ENCODE measurements at regions not wholly inside any gene's neighbourhood (a gene's known extent, or its start where the extent isn't known, plus 50 kb on each side); places are given as distances from the start of the nearest gene placed in this dataset.

- WGBS, 2 donors, result 66 to 68% methylated on average over 1 of the region's 1 CpG
- no peaks in the 10 kb centered on the region for H3K9me3 ChIP-seq
- no peaks in the 10 kb centered on the region for H3K4me1 ChIP-seq
- DNase-seq, result no peak
- no peaks in the 10 kb centered on the region for H3K36me3 ChIP-seq
- no peak for TF ChIP-seq CTCF (IDR thresholded peaks at IDR 0.05)
- TF ChIP-seq POLR2A (IDR thresholded peaks at IDR 0.05), result no peak
- H3K27ac ChIP-seq, result no peak overlapping the region
- H3K27me3 ChIP-seq, result no peaks in the 10 kb centered on the region
- H3K4me3 ChIP-seq, result no peak overlapping the region
- intact Hi-C loops (cut with DNase I), result no loop called here
Observed at GRCh38 chr1:218848009-218848408, 325.7 kb upstream of the LYPLAL1 start.

DNA sequence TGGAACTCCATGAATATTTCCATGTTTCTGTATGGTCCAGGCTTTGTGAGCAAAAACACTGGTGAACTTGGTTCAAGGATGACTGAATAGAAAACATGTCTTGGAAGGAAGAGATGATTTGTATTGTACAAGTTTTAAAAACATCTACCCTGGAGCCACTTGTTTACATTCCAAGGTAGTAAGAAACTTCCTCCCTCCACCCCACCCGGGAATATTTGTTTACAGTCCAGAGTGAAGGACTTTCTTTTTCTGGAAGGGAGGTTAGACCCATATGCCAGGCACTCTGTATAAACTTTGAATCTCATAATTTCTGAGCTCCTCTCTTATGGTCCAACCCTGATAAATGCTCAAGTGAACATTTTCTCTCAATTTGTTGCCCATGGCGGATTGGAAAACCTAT lies 323.3 kb upstream of the LYPLAL1 start:
- Histone ChIP-seq H3K27ac (no peak overlapping the region), H3K4me3 (no peak overlapping the region), H3K36me3 (no peaks in the 10 kb centered on the region), H3K4me1 (no peaks in the 10 kb centered on the region), H3K9me3 (no peaks in the 10 kb centered on the region), H3K27me3 (no peaks in the 10 kb centered on the region)
- DNase-seq, result no peak
- intact Hi-C loops (cut with DNase I), result no loop called here
- WGBS, 2 donors, result 47 to 81% methylated on average over 2 of the region's 2 CpGs
- TF ChIP-seq CTCF (IDR thresholded peaks at IDR 0.05) (no peak), POLR2A (IDR thresholded peaks at IDR 0.05) (no peak)

DNA sequence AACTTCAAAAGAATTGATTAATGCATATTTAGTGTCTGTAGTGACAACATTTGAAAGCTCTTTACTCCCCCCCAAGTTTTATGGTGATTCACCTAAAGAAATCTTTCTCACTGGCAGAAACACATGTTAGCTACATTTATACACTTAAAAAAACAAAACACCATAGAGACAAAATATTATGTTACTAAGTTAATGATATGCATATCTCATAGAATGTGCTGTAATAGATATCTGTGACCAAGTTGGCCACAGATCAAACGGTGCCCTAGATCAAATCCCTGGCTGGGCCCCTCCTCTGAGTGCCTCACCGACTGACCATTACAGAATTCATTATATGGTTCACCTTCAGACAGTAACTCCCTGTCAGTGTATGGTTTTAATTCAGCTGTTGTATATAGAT lies 322.1 kb upstream of the LYPLAL1 start:
- intact Hi-C loops (cut with DNase I), result no loop called here
- DNase-seq, result no peak
- H3K36me3 ChIP-seq, result no peaks in the 10 kb centered on the region
- no peak overlapping the region for H3K4me3 ChIP-seq
- H3K4me1 ChIP-seq, result no peaks in the 10 kb centered on the region
- WGBS, 2 donors, result 39 to 43% methylated on average over 2 of the region's 2 CpGs
- no peak for TF ChIP-seq CTCF (IDR thresholded peaks at IDR 0.05)
- no peak overlapping the region for H3K27ac ChIP-seq
- no peaks in the 10 kb centered on the region for H3K27me3 ChIP-seq
- no peaks in the 10 kb centered on the region for H3K9me3 ChIP-seq

DNA sequence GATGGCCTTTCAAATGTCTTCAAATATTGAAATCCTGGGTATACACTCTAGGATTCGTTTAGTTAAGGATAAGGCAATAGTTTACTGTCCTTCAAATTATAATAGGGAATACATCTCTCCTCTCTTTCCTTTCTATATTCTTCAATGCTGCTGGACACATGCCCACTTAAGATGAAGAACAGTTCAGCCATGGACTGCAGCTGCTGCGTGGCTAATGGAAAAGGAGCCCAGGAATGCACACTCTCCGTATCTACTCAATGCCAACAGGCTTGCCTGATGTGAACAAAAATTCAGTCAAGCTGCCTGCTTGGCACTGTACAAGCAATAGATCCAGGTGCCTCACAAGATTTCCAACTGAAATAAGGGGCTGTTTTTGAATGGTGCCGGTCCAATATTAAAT lies 321.2 kb upstream of the LYPLAL1 start:
- 77 to 83% methylated on average over 4 of the region's 4 CpGs for WGBS, 2 donors
- intact Hi-C loops (cut with DNase I), result no loop called here
- no peaks in the 10 kb centered on the region for H3K36me3 ChIP-seq

DNA sequence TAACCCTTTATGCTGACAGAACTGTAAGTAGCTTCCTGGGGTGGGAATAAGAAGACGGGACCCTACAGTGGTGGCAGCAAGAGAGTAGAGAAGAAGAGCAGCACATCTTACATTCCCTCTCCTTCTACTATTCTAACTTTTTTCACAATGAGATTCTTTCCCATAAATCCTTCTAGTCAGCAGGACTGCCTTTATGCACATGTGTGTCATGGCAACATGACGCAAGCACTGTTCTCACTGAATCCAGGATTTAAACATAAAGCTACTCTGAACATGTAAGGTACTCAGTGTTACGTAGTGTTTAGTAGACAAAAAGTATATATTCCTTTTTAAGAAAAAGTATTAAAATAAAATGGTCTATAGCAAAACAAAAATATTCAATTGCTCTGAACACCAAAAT lies 309.7 kb upstream of the LYPLAL1 start:
- no peak overlapping the region for H3K27ac ChIP-seq
- intact Hi-C loops (cut with DNase I), result no loop called here
- no peaks in the 10 kb centered on the region for H3K36me3 ChIP-seq
- TF ChIP-seq CTCF (IDR thresholded peaks at IDR 0.05) (no peak), POLR2A (IDR thresholded peaks at IDR 0.05) (no peak)
- no peaks in the 10 kb centered on the region for H3K9me3 ChIP-seq
- WGBS, 2 donors, result 86 to 98% methylated on average over 3 of the region's 3 CpGs
- no peaks in the 10 kb centered on the region for H3K4me1 ChIP-seq
- no peaks in the 10 kb centered on the region for H3K27me3 ChIP-seq
- H3K4me3 ChIP-seq, result no peak overlapping the region
- no peak for DNase-seq

More for the DNA sequence above, 321.2 kb upstream of the LYPLAL1 start:
- no peaks in the 10 kb centered on the region for H3K4me1 ChIP-seq
- no peak for TF ChIP-seq CTCF (IDR thresholded peaks at IDR 0.05)
- no peak for TF ChIP-seq POLR2A (IDR thresholded peaks at IDR 0.05)
- H3K27me3 ChIP-seq, result no peaks in the 10 kb centered on the region
- H3K27ac ChIP-seq, result no peak overlapping the region
- H3K9me3 ChIP-seq, result no peaks in the 10 kb centered on the region
- DNase-seq, result no peak
- H3K4me3 ChIP-seq, result no peak overlapping the region

All from esophagus squamous epithelium (tissue), 5 donors.